Spleen (tissue), 11 donors: ENCODE measurements at regions not wholly inside any gene's neighbourhood (a gene's known extent, or its start where the extent isn't known, plus 50 kb on each side); places are given as distances from the start of the nearest gene placed in this dataset.

Source experiments
- DNase-seq: peaks from one replicate; pipeline ENCODE4 v3.0.0-alpha.2; 2020
- H3K27ac ChIP-seq, 8 donors: fragments of 200-600 bp; sonication (generic) in 7 of 8; 1 replicate in 4 of 8; 2 replicates in 4 of 8; pipeline versions ENCODE4 v1.5.0 to v1.8.0; 2016 to 2021; ENCODE audit warnings: inconsistent platforms in 4 of 8, mild to moderate bottlenecking in 4 of 8, moderate library complexity in 1 of 8
- H3K27me3 ChIP-seq, 7 donors: fragments of 200-600 bp; sonication (generic) in 6 of 7; replicated peaks in 1 of 7; 1 replicate in 4 of 7; 2 replicates in 3 of 7; pipeline versions ENCODE4 v1.5.0 to v1.8.0; 2016 to 2021; ENCODE audit warnings: inconsistent platforms in 3 of 7, mild to moderate bottlenecking in 1 of 7
- H3K36me3 ChIP-seq, 6 donors: fragments of 200-600 bp; sonication (generic) in 5 of 6; 1 replicate in 4 of 6; 2 replicates in 2 of 6; pipeline versions ENCODE4 v1.5.0 to v1.8.0; 2016 to 2021; ENCODE audit warnings: inconsistent platforms in 2 of 6
- H3K4me1 ChIP-seq, 6 donors: fragments of 200-600 bp; sonication (generic) in 5 of 6; 1 replicate in 3 of 6; 2 replicates in 3 of 6; pipeline versions ENCODE4 v1.5.0 to v1.8.0; 2016 to 2021; ENCODE audit warnings: inconsistent platforms in 3 of 6
- H3K4me3 ChIP-seq, 8 donors: fragments of 200-600 bp; sonication (generic) in 7 of 8; 1 replicate in 4 of 8; 2 replicates in 4 of 8; pipeline versions ENCODE4 v1.5.0 to v1.8.0; 2016 to 2021; ENCODE audit warnings: inconsistent platforms in 4 of 8, mild to moderate bottlenecking in 4 of 8, moderate library complexity in 2 of 8
- H3K9me3 ChIP-seq, 8 donors: fragments of 200-600 bp; sonication (generic) in 7 of 8; 1 replicate in 4 of 8; 2 replicates in 4 of 8; pipeline versions ENCODE4 v1.5.0 to v1.8.0; 2016 to 2021; ENCODE audit warnings: inconsistent platforms in 4 of 8
- CTCF ChIP-seq, 11 experiments: fragments of 200-600 bp in 7 of 11; fragments of 450-650 bp in 4 of 11; sonication (generic) in 4 of 11; IDR thresholded peaks in 8 of 11; conservative IDR thresholded peaks in 3 of 11; 1 replicate in 7 of 11; 2 replicates in 4 of 11; pipeline versions ENCODE4 v1.4.0 to v1.8.0; 2016 to 2021; ENCODE audit warnings: antibody characterized with exemption in 11 of 11, inconsistent platforms in 4 of 11, mild to moderate bottlenecking in 1 of 11
- POLR2A ChIP-seq, 3 donors: fragments of 450-650 bp; IDR thresholded peaks; one replicate each; pipeline ENCODE4 v1.5.1; 2017; ENCODE audit warnings: antibody characterized with exemption in 3 of 3, mild to moderate bottlenecking in 1 of 3
- POLR2AphosphoS5 ChIP-seq, 3 donors: sonication (generic); formaldehyde crosslinking; IDR thresholded peaks; one replicate each; pipeline ENCODE4 v1.5.1; 2017; ENCODE audit warnings: antibody characterized with exemption in 3 of 3
- WGBS, 5 donors: extraction: QIAGEN DNeasy Blood & Tissue Kit in 3 of 5; methylation state at CpG; one replicate each; pipeline versions ENCODE4 v1.1.5 to v1.1.7; 2013 to 2018; 5-methylcytosine and 5-hydroxymethylcytosine counted together
- intact Hi-C: fragments of 100-400 bp; cut with DNase I; formaldehyde crosslinking; loops from one replicate; pipeline ENCODE4 v1.15.0; 2023; ENCODE audit warnings: low total_unique reads
- donor health status: healthy with polysubstance abuse.
- donor health status: DM: no; HTN: no; CAD: no; lungs with moderate emphysema.
- donor health status: DM: no; HTN: no; CAD: no.
- donor health status: Bipolar disorder and iron deficiency.
- donor health status: healthy.
- donor health status: DM: no; HTN: no; CAD: no.
- donor health status: DM: yes; HTN: yes; CAD: no.

GRCh38 chr1:4273747-4274146 is 373.7 kb upstream of the C1orf174 start:
- intact Hi-C loops = no loop called here
- no peak for DNase-seq
- Histone ChIP-seq H3K27me3 (peaks cover 0 to 49% (median 0%) of the 10 kb centered on the region in 7 donors), H3K36me3 (no peaks in the 10 kb centered on the region), H3K4me3 (no peak overlapping the region), H3K27ac (no peak overlapping the region), H3K9me3 (peaks cover 0 to 41% (median 26%) of the 10 kb centered on the region in 8 donors), H3K4me1 (no peaks in the 10 kb centered on the region)
- no peak for TF ChIP-seq POLR2AphosphoS5 (IDR thresholded peaks at IDR 0.05)
- no peak for TF ChIP-seq POLR2A (IDR thresholded peaks at IDR 0.05)
- TF ChIP-seq CTCF (IDR thresholded peaks at IDR 0.05 in 8 of 11, conservative IDR thresholded peaks at IDR 0.05 in 3 of 11) = no peak
- WGBS, 5 donors = 52 to 58% (median 56%) methylated on average over 5 of the region's 5 CpGs

DNA sequence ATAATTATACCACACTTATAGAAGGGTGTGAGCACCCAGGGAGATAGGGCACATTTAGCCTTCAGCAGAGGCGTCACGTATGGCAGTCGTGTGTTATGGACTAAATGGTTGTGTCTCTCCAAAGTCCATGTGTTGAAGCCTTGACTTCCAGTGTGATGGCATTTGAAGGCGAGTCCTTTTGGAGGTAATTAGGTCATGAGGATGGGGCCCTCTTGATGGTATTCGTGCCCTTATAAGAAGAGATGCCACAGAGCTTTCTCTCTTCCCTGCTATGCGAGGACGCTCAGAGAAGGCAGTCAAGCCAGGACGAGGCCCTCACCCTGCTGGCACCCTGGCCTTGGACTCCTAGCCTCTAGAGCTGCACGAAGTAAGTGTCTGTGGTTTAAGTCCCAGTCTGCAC is 375.0 kb upstream of the C1orf174 start:
- intact Hi-C loops = no loop called here
- WGBS, 5 donors = 81 to 89% (median 86%) methylated on average over 9 of the region's 9 CpGs
- no peaks in the 10 kb centered on the region for H3K36me3 ChIP-seq

GRCh38 chr1:4276238-4276637 is 376.2 kb upstream of the C1orf174 start:
- Histone ChIP-seq H3K9me3 (peaks cover 0 to 42% (median 26%) of the 10 kb centered on the region in 8 donors), H3K36me3 (no peaks in the 10 kb centered on the region), H3K27me3 (peaks cover 0 to 32% (median 0%) of the 10 kb centered on the region in 7 donors), H3K4me1 (no peaks in the 10 kb centered on the region), H3K27ac (no peak overlapping the region), H3K4me3 (no peak overlapping the region)
- DNase-seq = no peak
- WGBS, 5 donors = 21 to 42% (median 32%) methylated on average over 5 of the region's 5 CpGs
- no peak for TF ChIP-seq POLR2A (IDR thresholded peaks at IDR 0.05)
- TF ChIP-seq CTCF (IDR thresholded peaks at IDR 0.05 in 8 of 11, conservative IDR thresholded peaks at IDR 0.05 in 3 of 11) = no peak
- intact Hi-C loops = no loop called here

More for the DNA sequence above, 375.0 kb upstream of the C1orf174 start:
- TF ChIP-seq POLR2A (IDR thresholded peaks at IDR 0.05) (no peak), CTCF (IDR thresholded peaks at IDR 0.05 in 8 of 11, conservative IDR thresholded peaks at IDR 0.05 in 3 of 11) (no peak), POLR2AphosphoS5 (IDR thresholded peaks at IDR 0.05) (no peak)
- Histone ChIP-seq H3K27me3 (peaks cover 0 to 42% (median 0%) of the 10 kb centered on the region in 7 donors), H3K9me3 (peaks cover 0 to 42% (median 26%) of the 10 kb centered on the region in 8 donors), H3K4me3 (no peak overlapping the region), H3K4me1 (no peaks in the 10 kb centered on the region), H3K27ac (no peak overlapping the region)
- no peak for DNase-seq

DNA sequence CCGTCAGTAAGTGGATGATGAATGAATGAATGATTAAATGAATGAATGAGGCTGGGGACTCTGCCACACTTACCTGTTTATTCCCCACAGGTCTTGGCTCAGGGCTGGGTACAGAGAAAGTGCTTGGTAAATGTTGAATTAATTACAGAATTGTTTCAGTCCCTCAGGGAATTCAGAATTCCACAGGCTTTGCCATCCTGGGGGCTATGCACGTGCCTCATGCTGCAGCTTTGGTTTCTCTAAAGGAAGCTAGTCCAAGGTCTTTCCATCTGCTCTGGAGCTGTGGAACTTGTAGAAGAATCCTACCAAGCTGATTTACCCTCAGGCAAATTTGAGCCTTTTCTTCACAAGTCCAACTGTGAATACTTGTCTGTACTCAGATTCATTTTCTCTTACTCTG is 376.8 kb upstream of the AJAP1 start:
- no peaks in the 10 kb centered on the region for H3K36me3 ChIP-seq
- TF ChIP-seq CTCF (IDR thresholded peaks at IDR 0.05 in 8 of 11, conservative IDR thresholded peaks at IDR 0.05 in 3 of 11) (no peak), POLR2AphosphoS5 (IDR thresholded peaks at IDR 0.05) (no peak), POLR2A (IDR thresholded peaks at IDR 0.05) (no peak)
- H3K27me3 ChIP-seq = peaks cover 0 to 27% (median 0%) of the 10 kb centered on the region in 7 donors
- H3K9me3 ChIP-seq = peaks cover 0 to 43% (median 26%) of the 10 kb centered on the region in 8 donors
- no peaks in the 10 kb centered on the region for H3K4me1 ChIP-seq
- no peak for DNase-seq
- H3K4me3 ChIP-seq = no peak overlapping the region
- intact Hi-C loops = no loop called here
- H3K27ac ChIP-seq = no peak overlapping the region
- 19 to 70% (median 57%) methylated on average over 1 to 2 of the region's 2 CpGs for WGBS, 5 donors
